Nephron progenitor cell (in vitro differentiated cells): ENCODE measurements at regions not wholly inside any gene's neighbourhood (a gene's known extent, or its start where the extent isn't known, plus 50 kb on each side); places are given as distances from the start of the nearest gene placed in this dataset.

Experiments used
- DNase-seq: peaks from one replicate; pipeline ENCODE4 v3.0.0; 2021
- H3K27ac Mint-ChIP-seq: 2 replicates; pipeline ENCODE4 v1.8.0; 2021; ENCODE audit warnings: mild to moderate bottlenecking, moderate library complexity, mixed read lengths
- H3K27me3 Mint-ChIP-seq: 2 replicates; pipeline ENCODE4 v1.8.0; 2021; ENCODE audit warnings: mild to moderate bottlenecking, low read depth, mixed read lengths; ENCODE audit not compliant: poor library complexity
- H3K36me3 Mint-ChIP-seq: 2 replicates; pipeline ENCODE4 v1.8.0; 2021; ENCODE audit warnings: low read depth, mixed read lengths
- H3K4me1 Mint-ChIP-seq: 2 replicates; pipeline ENCODE4 v1.8.0; 2021; ENCODE audit warnings: mixed read lengths
- H3K4me3 Mint-ChIP-seq: 2 replicates; pipeline ENCODE4 v1.8.0; 2021; ENCODE audit warnings: mild to moderate bottlenecking, moderate library complexity, mixed read lengths
- H3K9me3 Mint-ChIP-seq: 2 replicates; pipeline ENCODE4 v1.8.0; 2021; ENCODE audit warnings: mild to moderate bottlenecking, moderate library complexity, mixed read lengths
- TF ChIP-seq, protein P1 (sequence below): fragments of 200-600 bp; sonication (generic); IDR thresholded peaks from 2 replicates; pipeline ENCODE4 v1.5.0; 2021; ENCODE audit warnings: antibody characterized with exemption

DNA sequence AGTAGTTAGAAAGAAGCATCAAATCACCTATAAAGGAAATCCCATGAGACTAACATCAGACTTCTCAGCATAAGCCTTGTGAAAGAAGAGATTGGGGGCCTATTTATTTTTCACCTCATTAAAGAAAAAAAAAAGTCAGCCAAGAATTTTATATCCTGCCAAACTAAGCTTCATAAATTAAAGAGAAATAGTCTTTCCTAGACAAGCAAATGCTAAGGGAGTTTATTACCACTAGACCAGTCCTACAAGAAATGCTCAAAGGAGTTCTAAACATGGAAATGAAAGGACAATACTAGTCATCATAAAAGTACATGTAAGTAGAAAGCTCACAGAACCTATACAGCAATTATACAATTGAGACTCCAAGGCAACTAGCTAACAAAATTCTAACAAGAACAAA, 96.5 kb upstream of the OLIG3 start:
- H3K9me3 Mint-ChIP-seq: peaks cover 48% of the 10 kb centered on the region
- no peak overlapping the region for H3K4me3 Mint-ChIP-seq
- TF ChIP-seq, protein P1, sequence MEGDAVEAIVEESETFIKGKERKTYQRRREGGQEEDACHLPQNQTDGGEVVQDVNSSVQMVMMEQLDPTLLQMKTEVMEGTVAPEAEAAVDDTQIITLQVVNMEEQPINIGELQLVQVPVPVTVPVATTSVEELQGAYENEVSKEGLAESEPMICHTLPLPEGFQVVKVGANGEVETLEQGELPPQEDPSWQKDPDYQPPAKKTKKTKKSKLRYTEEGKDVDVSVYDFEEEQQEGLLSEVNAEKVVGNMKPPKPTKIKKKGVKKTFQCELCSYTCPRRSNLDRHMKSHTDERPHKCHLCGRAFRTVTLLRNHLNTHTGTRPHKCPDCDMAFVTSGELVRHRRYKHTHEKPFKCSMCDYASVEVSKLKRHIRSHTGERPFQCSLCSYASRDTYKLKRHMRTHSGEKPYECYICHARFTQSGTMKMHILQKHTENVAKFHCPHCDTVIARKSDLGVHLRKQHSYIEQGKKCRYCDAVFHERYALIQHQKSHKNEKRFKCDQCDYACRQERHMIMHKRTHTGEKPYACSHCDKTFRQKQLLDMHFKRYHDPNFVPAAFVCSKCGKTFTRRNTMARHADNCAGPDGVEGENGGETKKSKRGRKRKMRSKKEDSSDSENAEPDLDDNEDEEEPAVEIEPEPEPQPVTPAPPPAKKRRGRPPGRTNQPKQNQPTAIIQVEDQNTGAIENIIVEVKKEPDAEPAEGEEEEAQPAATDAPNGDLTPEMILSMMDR: no peak
- no peak for DNase-seq
- H3K36me3 Mint-ChIP-seq: peaks cover 18% of the 10 kb centered on the region
- H3K4me1 Mint-ChIP-seq: no peaks in the 10 kb centered on the region
- H3K27ac Mint-ChIP-seq: no peak overlapping the region
- peaks cover 17% of the 10 kb centered on the region for H3K27me3 Mint-ChIP-seq

DNA sequence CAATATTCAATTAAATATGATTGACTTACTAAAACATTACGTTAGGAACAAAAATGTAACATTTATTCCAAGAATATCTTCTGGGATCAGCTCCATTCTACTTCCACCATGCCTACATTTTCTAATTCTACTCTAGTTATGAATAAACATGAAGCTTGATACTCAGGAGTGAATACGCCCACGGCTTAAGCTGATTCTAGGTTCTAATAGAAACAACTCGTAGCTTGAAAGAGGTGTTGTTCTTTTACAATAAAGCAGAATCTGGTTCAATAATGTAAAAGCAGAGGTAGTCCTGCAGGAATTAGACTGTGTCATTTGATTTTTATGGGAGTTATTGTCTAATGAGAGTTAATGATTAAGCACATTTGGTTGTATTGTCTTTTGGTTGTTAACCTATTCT, 107.3 kb upstream of the OLIG3 start:
- peaks cover 36% of the 10 kb centered on the region for H3K27me3 Mint-ChIP-seq
- TF ChIP-seq, protein P1: no peak
- no peak overlapping the region for H3K4me3 Mint-ChIP-seq
- H3K4me1 Mint-ChIP-seq: peaks cover 22% of the 10 kb centered on the region
- DNase-seq: no peak
- peaks cover 3% of the 10 kb centered on the region for H3K9me3 Mint-ChIP-seq
- H3K36me3 Mint-ChIP-seq: no peaks in the 10 kb centered on the region
- no peak overlapping the region for H3K27ac Mint-ChIP-seq

DNA sequence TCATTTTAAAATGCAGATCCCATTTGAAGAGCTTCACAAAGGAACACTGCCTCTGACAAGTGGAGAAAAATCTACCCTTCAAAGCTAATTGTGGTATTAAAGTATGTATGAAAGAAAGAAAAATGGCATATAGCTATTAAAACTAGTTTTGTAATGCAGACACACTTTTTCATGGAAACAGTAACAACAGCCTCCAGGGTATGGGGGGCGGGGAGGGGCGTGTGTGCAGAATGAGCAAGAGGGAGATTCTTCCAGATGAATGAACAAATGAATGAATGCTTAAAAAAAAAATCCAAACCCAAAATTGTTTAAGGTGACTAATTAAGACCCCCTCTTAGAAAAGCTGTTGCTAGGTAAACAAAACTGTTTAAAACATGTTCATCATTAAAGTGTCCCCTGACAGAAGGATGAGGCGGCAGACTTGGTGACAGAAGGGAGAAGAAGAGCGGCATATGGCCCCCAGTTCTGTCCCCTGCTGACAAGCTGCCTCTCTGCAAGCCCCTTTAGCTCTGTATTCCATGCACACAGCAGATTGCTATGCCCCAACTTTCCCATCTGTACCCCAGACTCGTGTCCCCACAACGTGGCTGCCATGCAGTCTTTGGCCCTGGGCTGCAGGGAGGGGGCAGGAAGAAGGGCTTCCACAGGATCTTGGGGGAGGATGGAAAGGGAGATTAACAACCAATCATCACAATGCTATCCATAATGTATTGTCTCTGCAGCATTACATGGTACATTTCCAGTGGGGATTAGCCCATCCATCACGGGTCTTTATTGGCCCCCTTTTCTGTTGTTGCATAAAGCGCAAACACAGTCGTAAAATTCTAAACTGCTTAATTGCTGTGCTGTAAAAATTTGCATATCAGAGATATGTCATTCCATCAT, 108.4 kb upstream of the OLIG3 start:
- H3K27me3 Mint-ChIP-seq: peaks cover 31% of the 10 kb centered on the region
- H3K27ac Mint-ChIP-seq: no peak overlapping the region
- H3K36me3 Mint-ChIP-seq: no peaks in the 10 kb centered on the region
- H3K4me1 Mint-ChIP-seq: peaks cover 22% of the 10 kb centered on the region
- no peak for DNase-seq
- H3K4me3 Mint-ChIP-seq: no peak overlapping the region
- peaks cover 3% of the 10 kb centered on the region for H3K9me3 Mint-ChIP-seq
- TF ChIP-seq, protein P1: no peak

DNA sequence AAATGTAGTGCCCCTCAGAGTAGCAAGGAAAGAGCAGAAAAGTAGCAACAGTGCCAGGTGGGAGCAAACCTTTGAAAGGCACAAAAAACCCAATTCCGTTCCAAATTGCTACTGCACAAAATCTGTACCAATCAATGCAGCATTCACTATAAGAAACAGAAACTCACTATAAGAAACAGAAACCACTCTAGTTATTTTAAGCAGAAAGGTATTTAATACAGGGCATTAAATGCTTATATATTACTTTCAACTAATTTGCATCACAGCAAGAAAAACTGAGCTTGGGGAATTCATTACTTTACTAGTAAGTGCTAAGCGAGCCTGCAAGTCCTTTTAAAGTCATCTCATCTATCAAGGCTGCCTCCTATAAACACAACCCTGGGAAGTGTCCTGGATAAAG, 116.5 kb upstream of the OLIG3 start:
- no peak overlapping the region for H3K27ac Mint-ChIP-seq
- H3K4me3 Mint-ChIP-seq: no peak overlapping the region
- DNase-seq: no peak

DNA sequence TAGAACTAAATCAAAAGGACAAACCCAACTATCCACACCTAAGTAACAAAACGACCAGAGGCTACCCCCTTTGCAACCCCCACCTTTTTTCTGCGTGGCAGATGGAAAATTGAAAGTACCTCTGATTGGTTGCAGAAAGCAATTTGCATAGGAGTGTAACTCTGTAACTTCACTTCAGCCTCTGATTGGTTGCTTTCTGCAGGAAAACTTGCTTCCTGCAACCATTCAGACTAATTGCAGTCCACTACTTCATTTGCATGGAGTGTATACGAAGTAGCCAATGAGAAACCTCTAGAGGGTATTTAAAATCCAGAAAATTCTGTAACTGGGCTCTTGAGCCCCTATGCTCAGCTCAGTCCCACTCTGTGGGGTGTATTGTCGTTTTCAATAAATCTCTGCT, 129.1 kb upstream of the OLIG3 start:
- TF ChIP-seq, protein P1: no peak
- H3K4me3 Mint-ChIP-seq: no peak overlapping the region
- H3K9me3 Mint-ChIP-seq: no peaks in the 10 kb centered on the region
- no peak overlapping the region for H3K27ac Mint-ChIP-seq
- H3K4me1 Mint-ChIP-seq: no peaks in the 10 kb centered on the region
- peaks cover 9% of the 10 kb centered on the region for H3K27me3 Mint-ChIP-seq
- H3K36me3 Mint-ChIP-seq: no peaks in the 10 kb centered on the region
- no peak for DNase-seq

More for the DNA sequence above, 116.5 kb upstream of the OLIG3 start:
- H3K9me3 Mint-ChIP-seq: peaks cover 6% of the 10 kb centered on the region
- H3K27me3 Mint-ChIP-seq: peaks cover 19% of the 10 kb centered on the region
- TF ChIP-seq, protein P1: no peak
- H3K4me1 Mint-ChIP-seq: no peaks in the 10 kb centered on the region
- H3K36me3 Mint-ChIP-seq: no peaks in the 10 kb centered on the region
